ENCODE measurements at regions not wholly inside any gene's neighbourhood (a gene's known extent, or its start where the extent isn't known, plus 50 kb on each side); places are given as distances from the start of the nearest gene placed in this dataset.

GRCh38 chr18:29465526-29465925 lies 1288.6 kb upstream of the CDH2 start:
- Mint-ChIP-seq H3K9me3 (peaks cover 3% of the 10 kb centered on the region), H3K36me3 (ENCODE audit: low read depth) (no peaks in the 10 kb centered on the region), H3K4me3 (no peak overlapping the region), H3K27ac (no peak overlapping the region), H3K27me3 (no peaks in the 10 kb centered on the region), H3K4me1 (no peaks in the 10 kb centered on the region)
- ChIA-PET CTCF (no interaction called here), POLR2A (no interaction called here)
- no peak for DNase-seq

- Mint-ChIP-seq H3K27ac (no peak overlapping the region), H3K9me3 (peaks cover 4% of the 10 kb centered on the region), H3K4me3 (no peak overlapping the region), H3K4me1 (no peaks in the 10 kb centered on the region), H3K36me3 (ENCODE audit: low read depth) (no peaks in the 10 kb centered on the region), H3K27me3 (no peaks in the 10 kb centered on the region)
- DNase-seq: no peak
- CTCF ChIA-PET: no interaction called here
- POLR2A ChIA-PET: no interaction called here
Measured at GRCh38 chr18:29459972-29460371, 1283.0 kb upstream of the CDH2 start.

- no peak for DNase-seq
- CTCF ChIA-PET: no interaction called here
Measured at GRCh38 chr18:29457316-29457889, 1280.5 kb upstream of the CDH2 start.

GRCh38 chr18:29449424-29449823 lies 1272.5 kb upstream of the CDH2 start:
- ChIA-PET POLR2A (no interaction called here), CTCF (no interaction called here)
- no peaks in the 10 kb centered on the region for H3K36me3 Mint-ChIP-seq (ENCODE audit: low read depth)
- H3K27ac Mint-ChIP-seq: no peak overlapping the region
- H3K4me1 Mint-ChIP-seq: no peaks in the 10 kb centered on the region
- H3K9me3 Mint-ChIP-seq: peaks cover 8% of the 10 kb centered on the region
- H3K27me3 Mint-ChIP-seq: no peaks in the 10 kb centered on the region
- no peak overlapping the region for H3K4me3 Mint-ChIP-seq
- DNase-seq: no peak

More at GRCh38 chr18:29457316-29457889, 1280.5 kb upstream of the CDH2 start:
- Mint-ChIP-seq H3K4me3 (no peak overlapping the region), H3K4me1 (no peaks in the 10 kb centered on the region), H3K27me3 (no peaks in the 10 kb centered on the region), H3K9me3 (peaks cover 7% of the 10 kb centered on the region), H3K27ac (no peak overlapping the region), H3K36me3 (ENCODE audit: low read depth) (no peaks in the 10 kb centered on the region)
- POLR2A ChIA-PET: no interaction called here

GRCh38 chr18:29439398-29439797 lies 1262.5 kb upstream of the CDH2 start:
- Mint-ChIP-seq H3K27ac (no peak overlapping the region), H3K4me1 (no peaks in the 10 kb centered on the region), H3K27me3 (no peaks in the 10 kb centered on the region), H3K9me3 (peaks cover 7% of the 10 kb centered on the region), H3K36me3 (ENCODE audit: low read depth) (no peaks in the 10 kb centered on the region), H3K4me3 (no peak overlapping the region)
- POLR2A ChIA-PET: no interaction called here
- CTCF ChIA-PET: no interaction called here
- no peak for DNase-seq

GRCh38 chr18:29436459-29436858 lies 1259.5 kb upstream of the CDH2 start:
- Mint-ChIP-seq H3K4me1 (no peaks in the 10 kb centered on the region), H3K9me3 (peaks cover 11% of the 10 kb centered on the region), H3K27me3 (no peaks in the 10 kb centered on the region), H3K36me3 (ENCODE audit: low read depth) (no peaks in the 10 kb centered on the region), H3K4me3 (no peak overlapping the region), H3K27ac (no peak overlapping the region)
- ChIA-PET CTCF (no interaction called here), POLR2A (no interaction called here)
- no peak for DNase-seq

GRCh38 chr18:29434650-29435049 lies 1257.7 kb upstream of the CDH2 start:
- Mint-ChIP-seq H3K4me1 (no peaks in the 10 kb centered on the region), H3K36me3 (ENCODE audit: low read depth) (no peaks in the 10 kb centered on the region), H3K9me3 (peaks cover 12% of the 10 kb centered on the region), H3K27ac (no peak overlapping the region), H3K4me3 (no peak overlapping the region), H3K27me3 (no peaks in the 10 kb centered on the region)
- ChIA-PET CTCF (no interaction called here), POLR2A (no interaction called here)
- no peak for DNase-seq

- Mint-ChIP-seq H3K27ac (no peak overlapping the region), H3K36me3 (ENCODE audit: low read depth) (no peaks in the 10 kb centered on the region), H3K27me3 (no peaks in the 10 kb centered on the region), H3K4me3 (no peak overlapping the region), H3K9me3 (peaks cover 16% of the 10 kb centered on the region), H3K4me1 (no peaks in the 10 kb centered on the region)
- ChIA-PET POLR2A (no interaction called here), CTCF (no interaction called here)
- no peak for DNase-seq
Measured at GRCh38 chr18:29430416-29430815, 1253.5 kb upstream of the CDH2 start.

GRCh38 chr18:29418136-29418535 lies 1241.2 kb upstream of the CDH2 start:
- Mint-ChIP-seq H3K9me3 (peaks cover 24% of the 10 kb centered on the region), H3K36me3 (ENCODE audit: low read depth) (no peaks in the 10 kb centered on the region), H3K4me3 (no peak overlapping the region), H3K27me3 (no peaks in the 10 kb centered on the region), H3K27ac (no peak overlapping the region), H3K4me1 (no peaks in the 10 kb centered on the region)
- DNase-seq: no peak
- POLR2A ChIA-PET: no interaction called here
- CTCF ChIA-PET: no interaction called here

GRCh38 chr18:29406996-29407395 lies 1230.1 kb upstream of the CDH2 start:
- H3K27ac Mint-ChIP-seq: no peak overlapping the region
- no peaks in the 10 kb centered on the region for H3K36me3 Mint-ChIP-seq (ENCODE audit: low read depth)
- DNase-seq: no peak
- H3K9me3 Mint-ChIP-seq: no peaks in the 10 kb centered on the region
- no peaks in the 10 kb centered on the region for H3K27me3 Mint-ChIP-seq
- CTCF ChIA-PET: no interaction called here
- POLR2A ChIA-PET: no interaction called here
- no peaks in the 10 kb centered on the region for H3K4me1 Mint-ChIP-seq
- no peak overlapping the region for H3K4me3 Mint-ChIP-seq

GRCh38 chr18:29397536-29397935 lies 1220.6 kb upstream of the CDH2 start:
- ChIA-PET POLR2A (no interaction called here), CTCF (no interaction called here)
- Mint-ChIP-seq H3K27ac (no peak overlapping the region), H3K27me3 (no peaks in the 10 kb centered on the region), H3K4me3 (no peak overlapping the region), H3K36me3 (ENCODE audit: low read depth) (no peaks in the 10 kb centered on the region), H3K4me1 (no peaks in the 10 kb centered on the region), H3K9me3 (peaks cover 11% of the 10 kb centered on the region)
- DNase-seq: no peak

- H3K9me3 Mint-ChIP-seq: peaks cover 2% of the 10 kb centered on the region
- POLR2A ChIA-PET: no interaction called here
- CTCF ChIA-PET: no interaction called here
- no peaks in the 10 kb centered on the region for H3K27me3 Mint-ChIP-seq
- H3K4me3 Mint-ChIP-seq: no peak overlapping the region
- H3K4me1 Mint-ChIP-seq: no peaks in the 10 kb centered on the region
- H3K27ac Mint-ChIP-seq: no peak overlapping the region
- H3K36me3 Mint-ChIP-seq (ENCODE audit: low read depth): no peaks in the 10 kb centered on the region
- DNase-seq: no peak
Measured at GRCh38 chr18:29383311-29384273, 1206.7 kb upstream of the CDH2 start.

- Mint-ChIP-seq H3K27ac (no peak overlapping the region), H3K36me3 (ENCODE audit: low read depth) (no peaks in the 10 kb centered on the region), H3K4me3 (no peak overlapping the region), H3K4me1 (no peaks in the 10 kb centered on the region), H3K9me3 (peaks cover 10% of the 10 kb centered on the region), H3K27me3 (no peaks in the 10 kb centered on the region)
- CTCF ChIA-PET: no interaction called here
- POLR2A ChIA-PET: no interaction called here
- DNase-seq: no peak
Measured at GRCh38 chr18:29378651-29379136, 1201.8 kb upstream of the CDH2 start.

- no peaks in the 10 kb centered on the region for H3K27me3 Mint-ChIP-seq
Measured at GRCh38 chr18:29377346-29377745, 1200.4 kb upstream of the CDH2 start.

More at GRCh38 chr18:29377346-29377745, 1200.4 kb upstream of the CDH2 start:
- POLR2A ChIA-PET: no interaction called here
- no peaks in the 10 kb centered on the region for H3K36me3 Mint-ChIP-seq (ENCODE audit: low read depth)
- no peak for DNase-seq
- H3K4me3 Mint-ChIP-seq: no peak overlapping the region
- H3K27ac Mint-ChIP-seq: no peak overlapping the region
- H3K9me3 Mint-ChIP-seq: peaks cover 16% of the 10 kb centered on the region
- no peaks in the 10 kb centered on the region for H3K4me1 Mint-ChIP-seq
- CTCF ChIA-PET: no interaction called here

Data from activated CD4-positive, alpha-beta T cell treated with anti-CD3 and anti-CD28 coated beads, Interleukin-2, amount 10 ng/mL, durations not matched to agents 7 days and 5 days (primary cell).